AG04450 (cell line): ENCODE measurements at regions not wholly inside any gene's neighbourhood (a gene's known extent, or its start where the extent isn't known, plus 50 kb on each side); places are given as distances from the start of the nearest gene placed in this dataset.

Experiments
- CTCF ChIA-PET: fragments of 300-600, 350-600 bp; formaldehyde crosslinking; extraction: SDS; loops from one replicate; lab custom pipeline; 2022; ENCODE audit warnings: antibody characterized with exemption, inconsistent platforms; lab: Charles Lee
- POLR2A ChIA-PET: fragments of 350-600 bp; formaldehyde crosslinking; extraction: SDS; loops from one replicate; lab custom pipeline; 2021; ENCODE audit warnings: antibody characterized with exemption, inconsistent platforms; lab: Yijun Ruan, JAX
- DNase-seq: peaks from one replicate; pipeline ENCODE4 v3.0.0-alpha.2; 2011; ENCODE audit warnings: low read depth, low spot score
- H3K27ac ChIP-seq: one replicate; pipeline ENCODE4 v1.5.1; 2012; ENCODE audit warnings: low read depth, low read length, control low read depth
- H3K27me3 ChIP-seq: one replicate; pipeline ENCODE4 v1.6.0; 2012; ENCODE audit warnings: low read length; ENCODE audit not compliant: control insufficient read depth, insufficient read depth
- H3K4me3 ChIP-seq: 2 replicates; pipeline ENCODE4 v1.5.1; 2011; ENCODE audit warnings: mild to moderate bottlenecking, low read depth, low read length, control low read depth
- H3K9me3 ChIP-seq: 2 replicates; pipeline ENCODE4 v1.5.1; 2012; ENCODE audit warnings: low read length; ENCODE audit not compliant: control insufficient read depth, insufficient read depth
- TF ChIP-seq, protein P1 (sequence below): IDR thresholded peaks from 2 replicates; pipeline ENCODE4 v1.5.1; 2011; ENCODE audit warnings: low read depth, low read length, control low read depth, inconsistent platforms

DNA sequence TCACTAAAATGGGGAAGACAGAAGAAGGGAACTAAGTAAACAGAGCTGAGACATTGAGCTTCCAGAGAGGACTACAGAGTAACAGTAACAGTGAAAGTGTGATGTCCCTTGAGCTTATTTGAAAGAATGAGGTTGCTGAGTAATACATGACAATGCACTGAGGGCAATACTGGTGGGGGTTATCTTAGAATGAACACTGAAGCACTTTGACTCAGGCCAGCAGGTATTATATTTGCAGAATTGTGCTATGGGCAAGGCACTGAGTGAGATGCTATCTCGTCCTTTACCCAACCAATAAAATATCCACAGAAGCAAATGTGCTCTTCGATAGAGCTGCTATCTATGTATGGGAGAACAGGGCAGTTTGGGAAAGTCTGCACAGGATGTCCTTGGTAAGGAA is 133.2 kb downstream of the DISP1 start:
- H3K4me3 ChIP-seq = no peak overlapping the region
- CTCF ChIA-PET = no interaction called here
- TF ChIP-seq, protein P1, sequence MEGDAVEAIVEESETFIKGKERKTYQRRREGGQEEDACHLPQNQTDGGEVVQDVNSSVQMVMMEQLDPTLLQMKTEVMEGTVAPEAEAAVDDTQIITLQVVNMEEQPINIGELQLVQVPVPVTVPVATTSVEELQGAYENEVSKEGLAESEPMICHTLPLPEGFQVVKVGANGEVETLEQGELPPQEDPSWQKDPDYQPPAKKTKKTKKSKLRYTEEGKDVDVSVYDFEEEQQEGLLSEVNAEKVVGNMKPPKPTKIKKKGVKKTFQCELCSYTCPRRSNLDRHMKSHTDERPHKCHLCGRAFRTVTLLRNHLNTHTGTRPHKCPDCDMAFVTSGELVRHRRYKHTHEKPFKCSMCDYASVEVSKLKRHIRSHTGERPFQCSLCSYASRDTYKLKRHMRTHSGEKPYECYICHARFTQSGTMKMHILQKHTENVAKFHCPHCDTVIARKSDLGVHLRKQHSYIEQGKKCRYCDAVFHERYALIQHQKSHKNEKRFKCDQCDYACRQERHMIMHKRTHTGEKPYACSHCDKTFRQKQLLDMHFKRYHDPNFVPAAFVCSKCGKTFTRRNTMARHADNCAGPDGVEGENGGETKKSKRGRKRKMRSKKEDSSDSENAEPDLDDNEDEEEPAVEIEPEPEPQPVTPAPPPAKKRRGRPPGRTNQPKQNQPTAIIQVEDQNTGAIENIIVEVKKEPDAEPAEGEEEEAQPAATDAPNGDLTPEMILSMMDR = no peak
- H3K27ac ChIP-seq = no peak overlapping the region
- POLR2A ChIA-PET = no interaction called here
- DNase-seq = no peak
- H3K27me3 ChIP-seq = no peaks in the 10 kb centered on the region
- H3K9me3 ChIP-seq = no peaks in the 10 kb centered on the region

DNA sequence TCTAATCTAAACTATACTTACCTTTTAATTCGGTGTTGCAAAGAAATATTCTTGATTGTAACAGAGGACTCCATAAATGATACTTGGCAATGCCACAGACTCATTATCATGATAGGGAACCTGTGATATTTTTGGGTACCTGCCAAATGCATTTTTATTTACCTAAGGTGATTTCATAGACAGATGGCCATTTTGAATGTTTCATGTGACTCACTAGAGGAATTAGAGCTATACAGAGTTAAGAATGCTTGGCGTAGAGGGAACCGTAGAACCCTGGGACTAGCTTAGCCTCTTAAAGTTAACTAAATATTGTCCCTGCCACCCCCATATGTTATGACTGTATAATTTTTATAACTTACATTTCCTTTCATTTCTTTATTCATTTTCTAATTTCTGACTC is 136.1 kb downstream of the DISP1 start:
- DNase-seq = no peak
- Histone ChIP-seq H3K4me3 (no peak overlapping the region), H3K27ac (no peak overlapping the region), H3K9me3 (no peaks in the 10 kb centered on the region), H3K27me3 (no peaks in the 10 kb centered on the region)
- ChIA-PET CTCF (no interaction called here), POLR2A (interaction anchor here (0.7 kb wide), 1 partner anchor 780 kb away, joined by 6 read pairs; no protein-coding TSS in a partner anchor)
- TF ChIP-seq, protein P1 = no peak

DNA sequence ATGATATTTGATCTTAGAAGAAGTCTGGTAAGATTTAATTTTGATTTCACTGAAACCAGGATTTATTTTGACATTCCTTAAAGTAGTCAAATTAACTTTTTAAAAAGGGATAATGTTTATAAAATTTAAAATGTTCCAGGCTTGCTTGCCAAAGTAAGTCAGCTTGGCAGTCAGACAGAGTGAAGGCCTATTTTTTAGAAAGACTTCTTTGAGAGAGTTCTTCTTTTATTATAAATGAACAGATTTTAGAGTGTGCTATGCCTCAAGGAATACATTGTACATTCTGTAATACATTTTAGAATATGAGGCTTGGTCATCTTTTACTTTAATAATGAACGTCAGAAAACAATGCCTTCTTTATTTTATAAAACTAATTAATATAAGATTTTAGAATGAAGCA is 138.7 kb downstream of the DISP1 start:
- ChIA-PET CTCF (interaction anchor here (0.9 kb wide), 1 partner anchor 160 kb away, joined by 4 read pairs; no protein-coding TSS in a partner anchor), POLR2A (no interaction called here)
- no peaks in the 10 kb centered on the region for H3K9me3 ChIP-seq
- H3K4me3 ChIP-seq = no peak overlapping the region
- no peaks in the 10 kb centered on the region for H3K27me3 ChIP-seq
- no peak overlapping the region for H3K27ac ChIP-seq
- no peak for DNase-seq
- TF ChIP-seq, protein P1 = no peak

DNA sequence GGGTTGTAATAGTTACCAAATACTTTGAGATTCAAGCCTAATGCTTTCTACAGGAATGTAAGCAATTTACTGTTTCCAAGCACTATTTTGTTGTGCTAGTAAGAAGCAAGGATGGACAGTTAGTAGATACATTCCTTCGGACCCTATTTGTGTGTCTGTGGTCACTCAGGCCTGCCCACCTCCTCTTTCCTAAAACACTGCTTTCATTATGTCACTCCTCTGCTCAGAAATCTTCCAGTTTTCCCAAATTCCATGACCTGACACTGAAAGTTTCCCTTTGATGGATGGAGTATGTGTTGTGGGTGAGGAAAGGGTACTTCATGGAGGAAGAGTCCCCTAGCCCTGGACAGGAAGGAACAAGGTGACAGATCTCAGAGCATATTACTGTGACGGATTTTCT is 141.1 kb downstream of the DISP1 start:
- H3K9me3 ChIP-seq = no peaks in the 10 kb centered on the region
- ChIA-PET CTCF (no interaction called here), POLR2A (no interaction called here)
- no peak for DNase-seq
- H3K27ac ChIP-seq = no peak overlapping the region
- H3K4me3 ChIP-seq = no peak overlapping the region
- TF ChIP-seq, protein P1 = no peak
- no peaks in the 10 kb centered on the region for H3K27me3 ChIP-seq

DNA sequence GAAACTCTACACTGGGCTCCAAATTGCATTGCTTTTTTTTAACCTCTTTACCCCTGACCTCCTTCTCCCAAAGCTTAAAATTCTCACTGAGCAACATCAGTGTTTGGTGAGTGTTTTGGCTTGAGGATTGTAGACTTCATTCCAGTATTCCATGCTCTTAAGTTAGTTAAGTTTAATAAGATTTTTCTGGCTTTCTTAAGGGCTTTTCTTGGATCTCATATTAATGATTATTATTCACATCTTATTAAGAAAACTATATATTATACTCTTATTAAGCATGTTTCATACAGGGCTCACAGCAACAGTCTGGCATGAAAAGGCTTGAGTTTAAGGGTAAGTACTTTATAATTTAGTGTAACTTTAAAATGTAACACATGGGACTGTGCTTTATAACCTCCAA is 141.8 kb downstream of the DISP1 start:
- no peak overlapping the region for H3K27ac ChIP-seq
- CTCF ChIA-PET = interaction anchor here (0.6 kb wide), 1 partner anchor 31 kb away, joined by 5 read pairs; no protein-coding TSS in a partner anchor
- no peaks in the 10 kb centered on the region for H3K27me3 ChIP-seq
- DNase-seq = no peak
- no peak overlapping the region for H3K4me3 ChIP-seq
- TF ChIP-seq, protein P1 = no peak
- POLR2A ChIA-PET = no interaction called here
- no peaks in the 10 kb centered on the region for H3K9me3 ChIP-seq
